Right lobe of liver (tissue), 4 donors: ENCODE measurements at regions not wholly inside any gene's neighbourhood (a gene's known extent, or its start where the extent isn't known, plus 50 kb on each side); places are given as distances from the start of the nearest gene placed in this dataset.

ENCODE experiments used
- CTCF ChIP-seq, 4 donors: fragments of 200-600 bp in 3 of 4; fragments of 450-650 bp in 1 of 4; IDR thresholded peaks; one replicate each; pipeline versions ENCODE4 v1.5.1 to v1.8.0; 2016 to 2022; ENCODE audit warnings: antibody characterized with exemption in 4 of 4, mild to moderate bottlenecking in 2 of 4
- POLR2A ChIP-seq: fragments of 450-650 bp; IDR thresholded peaks from one replicate; pipeline ENCODE4 v1.6.1; 2017; ENCODE audit warnings: antibody characterized with exemption, mild to moderate bottlenecking
- donor health status: DM: no; HTN: no; CAD: no.
- donor health status: DM: no; HTN: no; CAD: no.
- donor health status: DM: no; HTN: yes; CAD: no.

GRCh38 chr16:51445250-51445649 is 294.2 kb upstream of the SALL1 start:
- TF ChIP-seq POLR2A: no peak
- TF ChIP-seq CTCF (IDR thresholded peaks at IDR 0.05): no peak
